ENCODE measurements at regions not wholly inside any gene's neighbourhood (a gene's known extent, or its start where the extent isn't known, plus 50 kb on each side); places are given as distances from the start of the nearest gene placed in this dataset.

GRCh38 chr3:3559786-3560185 lies 239.4 kb upstream of the LRRN1 start:
- no peak for DNase-seq

- DNase-seq: no peak
Measured at GRCh38 chr3:3556078-3556477, 243.2 kb upstream of the LRRN1 start.

DNA sequence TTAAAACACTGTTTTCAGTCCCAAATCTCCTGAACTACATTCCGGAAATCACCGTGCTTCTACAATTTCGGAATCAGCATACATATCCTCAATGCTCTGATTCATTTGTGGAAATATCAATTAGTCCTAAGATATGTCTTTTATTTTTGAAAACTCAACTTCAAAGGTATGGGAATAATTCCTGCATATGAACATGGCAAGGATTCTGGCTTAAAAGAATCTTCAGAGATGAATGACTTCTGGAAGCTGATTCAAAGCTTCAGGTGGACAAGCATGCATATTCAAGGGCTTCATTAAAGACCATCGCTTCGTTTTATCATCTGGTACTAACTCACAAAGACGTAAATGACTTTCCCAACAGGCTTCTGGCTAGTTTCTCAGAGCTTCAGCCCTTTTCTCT lies 246.0 kb upstream of the LRRN1 start:
- no peak for DNase-seq

GRCh38 chr3:3552761-3553160 lies 246.5 kb upstream of the LRRN1 start:
- no peak for DNase-seq

DNA sequence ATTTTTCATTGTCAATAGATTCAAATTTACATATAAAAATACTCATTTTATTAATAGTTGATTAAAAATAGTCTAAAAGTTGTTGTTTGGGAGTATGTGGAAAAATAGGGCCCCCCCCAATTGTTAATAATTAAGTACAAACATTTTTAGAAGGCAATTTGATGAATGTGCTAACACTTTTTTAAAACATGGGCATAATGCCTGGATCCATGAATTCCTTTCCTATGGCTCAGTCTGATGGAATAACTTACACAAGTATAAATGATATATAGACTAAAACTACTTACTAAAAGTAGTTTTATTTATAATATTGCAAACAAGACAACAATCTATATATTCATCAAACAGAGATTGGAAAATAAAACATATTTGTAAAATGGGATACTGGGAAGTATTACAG lies 247.2 kb upstream of the LRRN1 start:
- DNase-seq: no peak

GRCh38 chr3:3545360-3545759 lies 253.9 kb upstream of the LRRN1 start:
- no peak for DNase-seq

GRCh38 chr3:3538451-3538850 lies 260.8 kb upstream of the LRRN1 start:
- DNase-seq: no peak

DNA sequence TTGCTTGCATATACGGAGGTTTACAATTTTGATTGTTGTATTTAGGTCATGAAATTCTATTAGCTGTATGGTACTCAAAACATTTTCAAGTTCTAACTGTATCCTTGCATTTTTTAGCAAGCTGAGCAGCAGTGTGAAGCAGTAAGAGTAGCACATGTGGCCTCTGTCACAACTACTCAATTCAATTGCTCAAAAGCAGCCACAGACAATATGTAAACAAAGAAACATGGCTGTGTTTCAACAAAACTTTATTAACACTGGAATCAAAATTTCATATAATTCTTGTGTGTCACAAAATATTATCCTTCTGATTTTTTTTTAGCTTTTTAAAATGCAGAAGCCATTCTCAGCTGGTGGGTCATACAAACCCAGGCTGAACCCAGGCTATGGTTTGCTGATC lies 266.7 kb upstream of the LRRN1 start:
- no peak for DNase-seq

- DNase-seq: no peak
Measured at GRCh38 chr3:3531476-3531875, 267.8 kb upstream of the LRRN1 start.

GRCh38 chr3:3519266-3519665 lies 280.0 kb upstream of the LRRN1 start:
- DNase-seq: no peak

- DNase-seq: no peak
Measured at GRCh38 chr3:3516996-3517395, 282.2 kb upstream of the LRRN1 start.

DNA sequence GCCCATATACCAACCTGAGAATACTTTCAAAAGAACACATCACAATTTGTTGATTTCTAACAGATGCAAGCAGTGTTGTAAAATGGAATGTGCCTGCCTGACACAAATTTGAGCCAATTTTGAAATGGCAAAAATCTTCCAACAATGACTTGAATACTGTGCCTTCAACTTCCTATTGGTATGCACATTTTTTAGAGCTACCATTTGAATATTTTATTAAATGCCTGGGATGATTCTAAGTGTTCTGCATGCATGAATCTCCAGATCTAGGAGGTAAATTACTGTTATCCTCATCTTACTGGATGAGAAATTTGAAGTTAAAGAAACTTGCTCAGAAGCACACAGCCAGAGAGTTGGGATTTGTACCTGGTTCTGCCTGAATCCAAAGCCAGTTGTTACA lies 282.8 kb upstream of the LRRN1 start:
- DNase-seq: no peak

- DNase-seq: no peak
Measured at GRCh38 chr3:3509665-3510064, 289.6 kb upstream of the LRRN1 start.

DNA sequence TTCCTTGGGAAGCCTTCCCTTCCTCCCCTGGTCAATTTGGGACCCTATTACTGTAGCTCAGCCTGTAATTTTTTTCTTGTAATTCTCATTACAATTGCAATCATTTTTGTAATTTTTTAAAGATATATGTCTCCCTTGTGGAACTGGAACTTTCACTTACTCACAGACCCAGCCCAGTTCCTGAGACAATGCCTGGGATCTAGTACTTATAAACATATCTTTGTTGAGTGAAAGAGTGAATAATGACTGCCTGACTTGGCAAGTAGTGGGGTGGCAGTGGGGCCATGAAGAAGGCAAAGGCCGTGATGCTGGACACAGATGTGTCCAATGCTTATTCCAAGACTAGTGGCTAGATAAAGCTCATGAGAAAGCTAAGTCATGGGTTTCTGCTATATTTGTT lies 294.5 kb upstream of the LRRN1 start:
- DNase-seq: no peak

GRCh38 chr3:3503411-3503810 lies 295.8 kb upstream of the LRRN1 start:
- no peak for DNase-seq

- no peak for DNase-seq
Measured at GRCh38 chr3:3499987-3500386, 299.2 kb upstream of the LRRN1 start.

DNA sequence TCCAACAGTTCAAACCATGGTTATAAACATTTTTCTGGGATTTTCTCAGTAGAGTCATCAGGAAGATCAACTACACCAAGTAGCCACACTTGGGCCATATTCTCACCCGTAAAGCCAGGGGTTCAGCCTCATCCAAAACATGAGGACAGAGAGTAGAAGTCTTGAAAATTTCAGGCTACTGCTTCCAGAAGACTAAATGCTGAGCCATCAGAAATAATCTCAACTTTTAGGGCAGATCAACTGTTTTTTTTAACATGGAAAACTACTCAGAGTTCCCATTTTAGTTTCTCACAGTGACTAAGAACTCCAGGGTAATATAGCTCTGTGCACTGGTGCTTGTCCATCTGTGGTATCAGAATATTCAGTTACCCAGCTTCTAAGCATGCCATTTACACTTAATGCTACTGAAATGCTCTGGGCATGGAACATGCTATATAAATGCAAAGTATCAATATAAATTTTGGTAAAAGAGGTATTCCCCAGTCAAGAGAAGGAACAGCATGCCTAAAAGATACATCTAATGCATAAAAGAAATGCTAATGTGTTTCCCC lies 300.1 kb upstream of the LRRN1 start:
- DNase-seq: no peak

DNA sequence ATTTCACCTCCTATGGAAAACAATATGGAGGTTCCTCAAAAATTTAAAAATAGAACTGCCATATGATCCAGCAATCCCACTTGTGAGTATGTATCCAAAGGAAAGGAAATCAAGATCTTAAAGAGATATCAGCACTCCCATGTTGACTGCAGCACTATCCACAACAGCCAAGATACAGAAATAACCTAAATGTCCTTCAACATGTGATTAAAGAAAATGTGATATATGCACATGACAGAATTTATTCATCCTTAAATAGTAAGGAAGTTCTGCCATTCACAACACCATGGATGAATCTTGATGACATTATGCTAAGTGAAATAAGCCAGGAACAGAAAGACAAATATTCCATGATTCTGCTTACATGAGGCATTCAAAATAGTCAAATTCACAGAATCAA lies 303.6 kb upstream of the LRRN1 start:
- no peak for DNase-seq

GRCh38 chr3:3476669-3477068 lies 297.2 kb upstream of the CRBN start:
- no peak for DNase-seq

- DNase-seq: no peak
Measured at GRCh38 chr3:3468596-3468995, 289.1 kb upstream of the CRBN start.

- no peak for DNase-seq
Measured at GRCh38 chr3:3464131-3464530, 284.6 kb upstream of the CRBN start.

DNA sequence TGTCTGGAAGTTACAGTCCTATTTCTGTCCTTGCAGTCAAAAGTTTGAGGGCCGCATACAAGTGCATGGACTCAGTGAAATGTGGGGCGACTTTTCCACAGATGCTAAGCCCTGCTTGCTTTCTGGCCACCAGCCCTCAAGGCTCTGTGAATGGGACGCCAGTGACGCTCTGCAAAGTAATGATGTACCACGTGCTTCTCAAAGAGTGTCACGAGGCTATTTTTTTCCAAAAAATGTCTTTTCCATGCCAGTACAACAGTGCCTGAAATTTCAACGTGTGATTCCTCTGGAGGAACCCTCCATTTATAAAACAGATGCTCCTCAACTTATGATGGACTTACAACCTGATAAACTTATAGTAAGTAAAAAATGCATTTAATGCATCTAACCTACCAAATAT lies 281.8 kb upstream of the CRBN start:
- no peak for DNase-seq

DNA sequence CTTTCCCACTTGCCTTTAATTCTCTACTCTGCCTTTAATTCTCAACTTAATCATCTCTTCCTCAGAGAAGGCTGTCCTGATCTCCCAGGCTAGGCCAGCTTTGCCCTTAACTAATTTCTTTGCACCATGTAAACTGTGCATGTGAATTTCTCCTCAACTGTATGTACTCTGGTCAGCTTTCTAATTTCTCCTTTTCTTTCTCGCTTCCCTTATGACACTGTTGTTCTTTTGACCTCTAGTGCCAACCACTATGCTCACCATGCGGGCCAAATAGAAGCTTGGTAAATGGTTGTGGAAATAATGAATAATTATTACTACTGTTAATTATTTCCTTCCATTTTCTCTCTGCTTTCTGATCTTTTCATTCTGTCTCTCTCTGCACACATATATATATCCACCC lies 269.0 kb upstream of the CRBN start:
- DNase-seq: no peak

DNA sequence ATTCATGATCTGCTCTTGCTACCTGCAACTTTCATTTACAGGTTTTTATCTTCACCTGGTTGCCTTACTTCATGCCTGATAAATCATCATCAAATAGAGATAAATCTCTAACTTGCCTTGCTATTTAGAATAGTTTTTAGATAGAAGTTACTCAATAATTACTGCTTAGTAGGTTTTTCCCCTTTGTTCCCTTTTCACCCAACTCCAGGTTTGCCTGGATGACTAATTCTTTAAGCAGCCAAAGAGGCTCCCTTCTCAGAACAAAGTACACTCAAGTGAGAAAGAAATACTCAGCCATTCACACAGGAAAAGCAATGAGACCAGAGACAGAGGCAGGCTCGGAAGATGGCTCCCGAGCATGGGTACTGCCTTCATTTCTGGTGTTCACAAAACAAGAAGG lies 268.1 kb upstream of the CRBN start:
- no peak for DNase-seq

DNA sequence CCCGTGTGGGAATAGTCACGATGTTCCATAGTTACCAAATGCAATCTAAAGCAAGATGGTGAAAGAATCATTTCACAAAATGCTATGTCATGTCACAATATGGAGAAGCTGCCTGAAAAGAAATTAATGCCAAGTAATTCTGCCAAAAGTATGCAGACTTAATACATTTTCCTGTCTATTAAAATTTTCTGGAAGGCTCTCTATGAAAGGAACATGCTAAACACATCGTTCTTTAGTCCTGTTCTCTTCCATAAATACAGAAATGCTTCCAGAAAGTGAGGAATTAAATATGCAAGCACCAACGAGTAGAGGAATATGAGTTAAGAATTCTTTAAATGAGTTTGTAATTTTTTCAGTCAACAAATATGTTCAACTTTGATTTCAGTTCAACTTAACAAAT lies 266.8 kb upstream of the CRBN start:
- no peak for DNase-seq

DNA sequence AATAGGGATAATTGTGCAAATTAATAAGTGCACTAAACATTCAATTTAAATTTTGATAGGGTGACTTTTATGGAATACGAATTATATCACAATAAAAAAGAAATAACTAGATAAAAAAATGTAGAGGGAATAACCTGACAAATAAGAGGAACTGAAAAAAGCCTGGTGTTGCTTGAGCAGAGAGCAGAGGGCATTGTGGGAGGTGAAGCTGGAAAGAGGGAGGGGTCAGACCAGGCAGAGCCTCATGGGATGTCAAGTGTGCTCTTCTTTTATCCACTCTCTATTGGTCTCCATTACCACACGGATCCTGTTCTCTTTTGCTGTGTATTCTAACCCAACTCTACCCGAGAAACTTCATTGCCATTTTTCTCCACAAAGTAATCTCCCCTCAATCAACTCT lies 264.0 kb upstream of the CRBN start:
- no peak for DNase-seq

All from inflammatory macrophage treated with lipopolysaccharide for 4 hours (primary cell).